Spleen (tissue), 7 donors: ENCODE measurements at regions not wholly inside any gene's neighbourhood (a gene's known extent, or its start where the extent isn't known, plus 50 kb on each side); places are given as distances from the start of the nearest gene placed in this dataset.

Experiments
- POLR2A ChIP-seq, 3 donors: fragments of 450-650 bp; IDR thresholded peaks; one replicate each; pipeline ENCODE4 v1.5.1; 2017; ENCODE audit warnings: antibody characterized with exemption in 3 of 3, mild to moderate bottlenecking in 1 of 3
- TF ChIP-seq, protein P1 (sequence below), 11 experiments: fragments of 200-600 bp in 7 of 11; fragments of 450-650 bp in 4 of 11; sonication (generic) in 4 of 11; IDR thresholded peaks in 8 of 11; conservative IDR thresholded peaks in 3 of 11; 1 replicate in 7 of 11; 2 replicates in 4 of 11; pipeline versions ENCODE4 v1.4.0 to v1.8.0; 2016 to 2021; ENCODE audit warnings: antibody characterized with exemption in 11 of 11, inconsistent platforms in 4 of 11, mild to moderate bottlenecking in 1 of 11
- donor health status: DM: no; HTN: no; CAD: no; lungs with moderate emphysema.
- donor health status: DM: no; HTN: no; CAD: no.
- donor health status: DM: no; HTN: no; CAD: no.

DNA sequence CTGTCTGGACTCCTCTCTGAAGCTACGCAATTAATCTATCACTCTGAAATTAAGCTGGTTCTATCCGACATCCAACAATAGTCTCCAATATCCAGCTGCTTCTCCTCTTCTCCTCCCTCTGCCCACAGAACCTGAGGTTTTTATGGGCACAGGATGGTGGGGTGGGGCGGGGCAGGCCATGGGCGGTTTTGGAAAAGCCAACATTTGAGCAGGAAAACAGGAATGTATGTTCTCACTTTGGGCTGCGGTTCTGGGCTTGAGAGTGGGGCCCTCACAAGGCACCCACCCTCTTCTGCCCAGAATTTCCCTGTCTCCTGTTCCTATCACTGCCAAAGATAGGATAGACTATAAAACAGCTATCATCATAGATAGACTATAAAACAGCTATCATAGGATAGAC, 1144.2 kb downstream of the EPHA7 start:
- TF ChIP-seq, protein P1, sequence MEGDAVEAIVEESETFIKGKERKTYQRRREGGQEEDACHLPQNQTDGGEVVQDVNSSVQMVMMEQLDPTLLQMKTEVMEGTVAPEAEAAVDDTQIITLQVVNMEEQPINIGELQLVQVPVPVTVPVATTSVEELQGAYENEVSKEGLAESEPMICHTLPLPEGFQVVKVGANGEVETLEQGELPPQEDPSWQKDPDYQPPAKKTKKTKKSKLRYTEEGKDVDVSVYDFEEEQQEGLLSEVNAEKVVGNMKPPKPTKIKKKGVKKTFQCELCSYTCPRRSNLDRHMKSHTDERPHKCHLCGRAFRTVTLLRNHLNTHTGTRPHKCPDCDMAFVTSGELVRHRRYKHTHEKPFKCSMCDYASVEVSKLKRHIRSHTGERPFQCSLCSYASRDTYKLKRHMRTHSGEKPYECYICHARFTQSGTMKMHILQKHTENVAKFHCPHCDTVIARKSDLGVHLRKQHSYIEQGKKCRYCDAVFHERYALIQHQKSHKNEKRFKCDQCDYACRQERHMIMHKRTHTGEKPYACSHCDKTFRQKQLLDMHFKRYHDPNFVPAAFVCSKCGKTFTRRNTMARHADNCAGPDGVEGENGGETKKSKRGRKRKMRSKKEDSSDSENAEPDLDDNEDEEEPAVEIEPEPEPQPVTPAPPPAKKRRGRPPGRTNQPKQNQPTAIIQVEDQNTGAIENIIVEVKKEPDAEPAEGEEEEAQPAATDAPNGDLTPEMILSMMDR (IDR thresholded peaks at IDR 0.05 in 8 of 11, conservative IDR thresholded peaks at IDR 0.05 in 3 of 11): no peak
- TF ChIP-seq POLR2A (IDR thresholded peaks at IDR 0.05): no peak
